H9 (cell line): ENCODE measurements at regions not wholly inside any gene's neighbourhood (a gene's known extent, or its start where the extent isn't known, plus 50 kb on each side); places are given as distances from the start of the nearest gene placed in this dataset.

Source experiments
- DNase-seq: peaks from one replicate; pipeline ENCODE4 v3.0.0-alpha.2; 2017
- H2AFZ ChIP-seq: one replicate; pipeline ENCODE4 v1.6.1; 2013; ENCODE audit warnings: mild to moderate bottlenecking, low read length, control low read depth, moderate library complexity
- H2AK5ac ChIP-seq: 2 replicates; pipeline ENCODE4 v1.6.1; 2013; ENCODE audit warnings: low read length, control low read depth, mixed read lengths; ENCODE audit not compliant: insufficient read length
- H2BK120ac ChIP-seq: one replicate; pipeline ENCODE4 v1.6.1; 2013; ENCODE audit warnings: low read depth, mild to moderate bottlenecking, low read length, control low read depth, inconsistent platforms; ENCODE audit not compliant: poor library complexity, severe bottlenecking
- H2BK12ac ChIP-seq: 2 replicates; pipeline ENCODE4 v1.6.1; 2013; ENCODE audit warnings: low read length, control low read depth, mixed read lengths, low read depth; ENCODE audit not compliant: insufficient read length
- H2BK15ac ChIP-seq: 2 replicates; pipeline ENCODE4 v1.6.1; 2013; ENCODE audit warnings: low read depth, low read length, control low read depth
- H2BK20ac ChIP-seq: one replicate; pipeline ENCODE4 v1.6.1; 2013; ENCODE audit warnings: low read depth, mild to moderate bottlenecking, low read length, control low read depth, inconsistent platforms; ENCODE audit not compliant: poor library complexity, severe bottlenecking
- H2BK5ac ChIP-seq: 2 replicates; pipeline ENCODE4 v1.6.1; 2013; ENCODE audit warnings: low read length, control low read depth, mixed read lengths; ENCODE audit not compliant: insufficient read length
- H3K14ac ChIP-seq: 2 replicates; pipeline ENCODE4 v1.6.1; 2013; ENCODE audit warnings: low read length, control low read depth; ENCODE audit not compliant: insufficient read depth
- H3K18ac ChIP-seq: 2 replicates; pipeline ENCODE4 v1.6.1; 2013; ENCODE audit warnings: low read depth, mild to moderate bottlenecking, mixed read lengths, low read length, control low read depth; ENCODE audit not compliant: insufficient read length
- H3K23ac ChIP-seq: 2 replicates; pipeline ENCODE4 v1.6.1; 2013; ENCODE audit warnings: low read length, control low read depth, mixed read lengths, low read depth; ENCODE audit not compliant: insufficient read length
- H3K23me2 ChIP-seq: 2 replicates; pipeline ENCODE4 v1.6.1; 2013; ENCODE audit warnings: low read depth, mild to moderate bottlenecking, mixed read lengths, low read length, control low read depth; ENCODE audit not compliant: insufficient read length, poor library complexity, severe bottlenecking
- H3K27ac ChIP-seq: 2 replicates; pipeline ENCODE4 v1.5.1; 2013; ENCODE audit warnings: low read length, control low read depth, mixed read lengths, low read depth; ENCODE audit not compliant: insufficient read length
- H3K27me3 ChIP-seq: 2 replicates; pipeline ENCODE4 v1.6.1; 2013; ENCODE audit warnings: low read length, control low read depth, inconsistent platforms; ENCODE audit not compliant: insufficient read depth
- H3K4ac ChIP-seq: 2 replicates; pipeline ENCODE4 v1.6.1; 2013; ENCODE audit warnings: low read depth, mild to moderate bottlenecking, control low read depth, inconsistent platforms, low read length, moderate library complexity
- H3K4me1 ChIP-seq: 2 replicates; pipeline ENCODE4 v1.6.1; 2013; ENCODE audit warnings: low read length, control low read depth, inconsistent platforms; ENCODE audit not compliant: insufficient read depth
- H3K4me2 ChIP-seq: 2 replicates; pipeline ENCODE4 v1.6.1; 2013; ENCODE audit warnings: low read length, control low read depth, mixed read lengths; ENCODE audit not compliant: insufficient read length, insufficient read depth
- H3K56ac ChIP-seq: 2 replicates; pipeline ENCODE4 v1.6.1; 2013; ENCODE audit warnings: low read depth, mild to moderate bottlenecking, mixed read lengths, low read length, control low read depth; ENCODE audit not compliant: insufficient read length
- H3K79me1 ChIP-seq: 2 replicates; pipeline ENCODE4 v1.6.1; 2013; ENCODE audit warnings: low read depth, mild to moderate bottlenecking, moderate library complexity, low read length, control low read depth, inconsistent platforms; ENCODE audit not compliant: insufficient read depth, poor library complexity, severe bottlenecking
- H3K79me2 ChIP-seq: 2 replicates; pipeline ENCODE4 v1.6.1; 2013; ENCODE audit warnings: low read length, control low read depth, inconsistent platforms; ENCODE audit not compliant: insufficient read depth
- H3K9ac ChIP-seq: 2 replicates; pipeline ENCODE4 v1.6.1; 2013; ENCODE audit warnings: low read length, control low read depth, mixed read lengths; ENCODE audit not compliant: insufficient read length; ENCODE audit errors: extremely low read depth
- H3K9me3 ChIP-seq: one replicate; pipeline ENCODE4 v1.6.1; 2013; ENCODE audit warnings: low read depth, low read length, inconsistent platforms; ENCODE audit not compliant: control insufficient read depth
- H3T11ph ChIP-seq: one replicate; pipeline ENCODE4 v1.6.1; 2013; ENCODE audit warnings: mild to moderate bottlenecking, low read length, control low read depth, inconsistent platforms
- H4K20me1 ChIP-seq: one replicate; pipeline ENCODE4 v1.6.1; 2013; ENCODE audit not compliant: control insufficient read depth, insufficient read length, insufficient read depth
- H4K5ac ChIP-seq: 2 replicates; pipeline ENCODE4 v1.6.1; 2013; ENCODE audit warnings: low read depth, mild to moderate bottlenecking, mixed read lengths, low read length, control low read depth; ENCODE audit not compliant: insufficient read length
- H4K8ac ChIP-seq: replicated peaks from 2 replicates; pipeline ENCODE4 v1.6.1; 2013; ENCODE audit warnings: low read length, control low read depth, mixed read lengths, low read depth; ENCODE audit not compliant: insufficient read length
- H4K91ac ChIP-seq: 2 replicates; pipeline ENCODE4 v1.6.1; 2013; ENCODE audit warnings: low read depth, mild to moderate bottlenecking, moderate library complexity, mixed read lengths, low read length, control low read depth; ENCODE audit not compliant: insufficient read length
- H3K27ac Mint-ChIP-seq, 3 experiments: 2 replicates in 2 of 3; 3 replicates in 1 of 3; pipeline ENCODE4 v1.8.0; 2020 to 2021; ENCODE audit warnings: mixed read lengths in 3 of 3, mild to moderate bottlenecking in 1 of 3, moderate library complexity in 1 of 3
- H3K27me3 Mint-ChIP-seq: 2 replicates; pipeline ENCODE4 v1.8.0; 2021; ENCODE audit warnings: low read depth, mild to moderate bottlenecking, moderate library complexity, mixed read lengths
- H3K36me3 Mint-ChIP-seq, 3 experiments: 2 replicates in 2 of 3; 3 replicates in 1 of 3; pipeline ENCODE4 v1.8.0; 2020 to 2021; ENCODE audit warnings: low read depth in 3 of 3, mixed read lengths in 3 of 3; ENCODE audit not compliant: insufficient read depth in 1 of 3
- H3K4me1 Mint-ChIP-seq, 2 experiments: 2 replicates each; pipeline ENCODE4 v1.8.0; 2020; ENCODE audit warnings: mixed read lengths in 2 of 2
- H3K4me3 Mint-ChIP-seq, 2 experiments: 2 replicates in 1 of 2; 3 replicates in 1 of 2; pipeline ENCODE4 v1.8.0; 2020 to 2021; ENCODE audit warnings: mild to moderate bottlenecking in 2 of 2, mixed read lengths in 2 of 2, moderate library complexity in 1 of 2
- H3K9me3 Mint-ChIP-seq, 2 experiments: 2 replicates in 1 of 2; 3 replicates in 1 of 2; pipeline ENCODE4 v1.8.0; 2020; ENCODE audit warnings: mild to moderate bottlenecking in 2 of 2, mixed read lengths in 2 of 2, moderate library complexity in 1 of 2
- TF ChIP-seq, protein P1 (sequence below): fragments of 200-600 bp; sonication (generic); conservative IDR thresholded peaks from 3 replicates; pipeline ENCODE4 v1.8.0; 2021; ENCODE audit warnings: antibody characterized with exemption, mild to moderate bottlenecking

GRCh38 chr5:125451622-125452021 lies 705.2 kb upstream of the ZNF608 start:
- Histone ChIP-seq H4K5ac (no peak overlapping the region), H3K56ac (no peak overlapping the region), H3K27me3 (no peaks in the 10 kb centered on the region), H4K8ac (no peak overlapping the region), H3K79me2 (no peaks in the 10 kb centered on the region), H2AK5ac (no peak overlapping the region), H3K9me3 (no peaks in the 10 kb centered on the region), H2BK15ac (no peak overlapping the region), H2BK5ac (no peak overlapping the region), H4K91ac (no peak overlapping the region), H2BK20ac (no peak overlapping the region), H2BK120ac (no peak overlapping the region), H3K18ac (no peak overlapping the region), H3K4me2 (no peak overlapping the region), H3K9ac (no peak overlapping the region), H3K14ac (no peak overlapping the region), H3K23ac (no peak overlapping the region), H3K4me1 (no peaks in the 10 kb centered on the region), H3K79me1 (no peaks in the 10 kb centered on the region), H2AFZ (no peak overlapping the region), H2BK12ac (no peak overlapping the region), H3T11ph (no peak overlapping the region), H3K23me2 (no peaks in the 10 kb centered on the region), H4K20me1 (no peaks in the 10 kb centered on the region), H3K4ac (no peak overlapping the region), H3K27ac (no peak overlapping the region)
- DNase-seq: no peak
- Mint-ChIP-seq H3K4me1 (peaks cover 6 to 7% of the 10 kb centered on the region in 2 experiments; a peak in 3 of 4 replicates), H3K27me3 (no peaks in the 10 kb centered on the region), H3K36me3 (peaks cover 0 to 5% (median 0%) of the 10 kb centered on the region in 3 experiments; a peak in 1 of 7 replicates), H3K27ac (no peak overlapping the region), H3K9me3 (peaks cover 0 to 6% of the 10 kb centered on the region in 2 experiments; a peak in 2 of 5 replicates), H3K4me3 (no peak overlapping the region)
- TF ChIP-seq, protein P1, sequence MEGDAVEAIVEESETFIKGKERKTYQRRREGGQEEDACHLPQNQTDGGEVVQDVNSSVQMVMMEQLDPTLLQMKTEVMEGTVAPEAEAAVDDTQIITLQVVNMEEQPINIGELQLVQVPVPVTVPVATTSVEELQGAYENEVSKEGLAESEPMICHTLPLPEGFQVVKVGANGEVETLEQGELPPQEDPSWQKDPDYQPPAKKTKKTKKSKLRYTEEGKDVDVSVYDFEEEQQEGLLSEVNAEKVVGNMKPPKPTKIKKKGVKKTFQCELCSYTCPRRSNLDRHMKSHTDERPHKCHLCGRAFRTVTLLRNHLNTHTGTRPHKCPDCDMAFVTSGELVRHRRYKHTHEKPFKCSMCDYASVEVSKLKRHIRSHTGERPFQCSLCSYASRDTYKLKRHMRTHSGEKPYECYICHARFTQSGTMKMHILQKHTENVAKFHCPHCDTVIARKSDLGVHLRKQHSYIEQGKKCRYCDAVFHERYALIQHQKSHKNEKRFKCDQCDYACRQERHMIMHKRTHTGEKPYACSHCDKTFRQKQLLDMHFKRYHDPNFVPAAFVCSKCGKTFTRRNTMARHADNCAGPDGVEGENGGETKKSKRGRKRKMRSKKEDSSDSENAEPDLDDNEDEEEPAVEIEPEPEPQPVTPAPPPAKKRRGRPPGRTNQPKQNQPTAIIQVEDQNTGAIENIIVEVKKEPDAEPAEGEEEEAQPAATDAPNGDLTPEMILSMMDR: no peak
